ENCODE measurements at regions not wholly inside any gene's neighbourhood (a gene's known extent, or its start where the extent isn't known, plus 50 kb on each side); places are given as distances from the start of the nearest gene placed in this dataset.

- peak; percentile 65 for DNase-seq
Measured at GRCh38 chr1:72777918-72778317, 495.6 kb upstream of the NEGR1 start.

DNA sequence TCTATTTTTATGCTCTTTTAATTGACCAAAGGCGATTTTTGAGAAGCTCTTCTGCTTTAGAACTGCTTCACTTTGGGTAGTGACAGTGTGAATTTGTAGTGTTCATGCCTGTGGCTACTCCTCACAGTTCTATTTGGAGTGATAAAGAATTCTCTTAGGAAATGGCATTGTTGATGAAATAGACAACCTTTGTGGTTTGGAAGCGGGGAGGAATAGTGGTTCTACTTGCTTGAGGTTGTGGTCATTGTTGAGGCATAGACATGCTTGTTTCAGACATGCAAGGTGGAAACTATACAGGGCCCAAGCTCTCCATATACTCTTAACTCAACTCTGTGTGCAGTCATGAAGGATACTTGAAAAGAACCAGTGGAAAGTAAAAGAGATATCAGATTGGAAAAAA is 481.1 kb upstream of the NEGR1 start:
- DNase-seq: peak; percentile 12

DNA sequence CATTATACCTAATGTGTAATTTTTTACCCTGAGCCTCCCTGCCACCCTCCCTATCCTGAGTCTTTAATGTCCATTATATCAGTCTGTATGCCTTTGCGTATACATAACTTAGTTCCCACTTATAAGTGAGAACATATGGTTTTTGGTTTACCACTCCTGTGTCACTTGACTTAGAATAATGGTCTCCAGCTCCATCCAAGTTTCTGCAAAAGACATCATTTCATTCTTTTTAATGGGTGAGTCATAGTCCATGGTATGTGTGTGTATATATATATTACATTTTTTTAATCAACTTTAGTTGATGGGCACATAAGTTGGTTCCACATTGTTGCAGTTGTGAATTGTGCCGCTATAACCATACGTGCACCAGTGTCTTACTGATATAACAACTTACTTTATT is 477.1 kb upstream of the NEGR1 start:
- peak; percentile 68 for DNase-seq

DNA sequence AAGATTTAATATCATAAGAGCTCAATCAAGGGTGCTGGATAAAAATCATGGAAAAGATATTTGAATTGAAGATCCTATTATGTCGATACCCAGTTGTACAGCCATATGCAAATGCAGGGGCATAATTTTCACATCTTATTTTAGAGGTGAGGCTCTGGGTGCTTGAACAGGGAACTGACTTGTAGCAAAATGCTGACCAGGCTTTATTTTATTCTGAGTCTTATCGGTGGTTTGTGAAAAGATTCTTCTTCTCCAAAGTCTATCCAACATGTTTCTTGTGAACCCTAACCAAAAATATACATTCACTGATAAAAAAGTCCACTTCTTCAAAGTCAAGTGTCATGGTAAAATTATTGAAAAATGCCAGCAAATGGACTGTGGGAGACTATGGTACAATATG is 475.5 kb upstream of the NEGR1 start:
- DNase-seq: no peak

DNA sequence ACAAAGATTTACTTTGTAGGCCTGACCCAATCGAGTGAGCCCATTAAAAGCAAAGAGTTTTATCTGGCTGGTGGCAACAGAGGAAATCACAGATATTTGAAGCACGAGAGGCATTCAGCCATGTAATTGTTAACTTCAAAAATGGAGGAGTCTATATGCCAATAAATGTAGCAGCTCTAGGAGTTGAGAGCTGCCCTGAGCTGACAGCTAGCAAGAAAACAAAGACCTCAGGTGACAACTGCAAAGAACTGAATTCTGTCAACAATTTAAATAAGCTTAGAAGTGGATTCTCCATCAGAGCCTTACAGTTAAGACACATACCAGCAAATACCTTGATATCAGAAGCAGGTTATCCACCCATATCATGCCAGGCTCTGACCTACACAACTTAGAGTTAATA is 463.1 kb upstream of the NEGR1 start:
- DNase-seq: no peak

DNA sequence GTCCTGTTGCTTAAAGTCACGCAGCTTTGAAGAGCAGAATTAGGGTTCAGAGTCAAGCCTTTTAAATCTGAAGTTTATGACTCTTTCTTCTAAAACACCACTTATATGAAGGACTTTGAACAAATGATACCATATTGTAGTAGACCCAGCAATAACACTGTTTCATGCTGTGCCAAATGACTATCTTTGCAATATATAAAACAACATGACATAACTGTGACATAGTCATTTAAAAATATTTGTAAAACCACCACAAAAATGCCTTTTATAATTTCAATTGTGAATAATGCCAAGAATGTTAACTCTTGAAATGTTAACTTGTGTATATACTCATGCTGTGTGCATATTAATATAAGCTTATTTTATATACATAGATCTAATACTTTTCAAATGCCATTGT is 452.1 kb upstream of the NEGR1 start:
- no peak for DNase-seq

GRCh38 chr1:72724951-72725861 is 442.9 kb upstream of the NEGR1 start:
- no peak for DNase-seq

DNA sequence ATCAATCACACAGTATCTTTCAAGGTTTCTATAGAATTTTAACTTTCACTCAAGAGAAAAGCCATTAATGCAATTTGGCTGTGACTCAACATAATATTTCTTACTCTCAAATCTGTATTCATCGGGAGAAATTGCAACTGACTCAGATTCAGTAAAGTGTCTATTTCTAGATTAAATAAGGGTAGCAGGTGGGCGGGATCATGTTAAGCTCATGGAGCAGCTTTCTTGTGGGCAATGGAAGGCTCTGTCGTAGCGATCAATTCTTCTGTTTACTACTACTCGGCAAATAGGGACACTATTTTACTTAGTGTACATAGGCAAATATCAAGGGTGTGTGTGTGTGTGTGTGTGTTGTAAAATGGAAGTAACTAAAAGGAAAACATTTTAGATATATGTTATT is 423.6 kb upstream of the NEGR1 start:
- no peak for DNase-seq

DNA sequence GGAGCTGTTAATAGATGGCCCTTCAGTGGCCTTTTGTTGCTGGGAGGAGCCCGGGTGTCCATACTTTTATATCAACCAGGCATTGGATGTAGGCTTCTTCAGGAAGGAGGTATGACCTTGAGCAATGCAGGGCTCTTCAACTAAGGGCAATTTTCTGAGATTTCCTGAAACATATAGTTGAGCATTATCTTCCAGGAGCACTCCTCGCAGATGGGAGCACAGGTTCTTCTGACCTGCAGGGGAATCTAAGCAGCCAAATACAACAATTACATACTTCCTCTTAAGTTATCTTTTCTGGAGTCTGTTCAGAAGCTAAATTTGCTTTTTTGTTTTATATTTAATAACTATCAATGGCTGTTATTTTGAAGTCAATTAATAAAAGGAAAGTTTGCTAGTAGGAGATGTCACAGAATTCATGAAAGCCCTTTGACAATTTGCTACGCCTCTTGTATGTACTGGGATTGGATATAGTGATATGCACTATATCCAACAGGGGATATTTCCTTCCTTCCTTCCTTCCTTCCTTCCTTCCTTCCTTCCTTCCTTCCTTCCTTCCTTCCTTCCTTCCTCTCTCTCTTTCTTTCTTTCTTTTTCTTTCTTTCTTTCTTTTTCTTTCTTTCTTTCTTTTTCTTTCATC is 422.6 kb upstream of the NEGR1 start:
- DNase-seq: no peak

- no peak for DNase-seq
Measured at GRCh38 chr1:72697410-72697809, 415.1 kb upstream of the NEGR1 start.

GRCh38 chr1:72693899-72694298 is 411.6 kb upstream of the NEGR1 start:
- DNase-seq: no peak

- DNase-seq: no peak
Measured at GRCh38 chr1:72693376-72693775, 411.0 kb upstream of the NEGR1 start.

GRCh38 chr1:72690871-72691270 is 408.5 kb upstream of the NEGR1 start:
- no peak for DNase-seq

- no peak for DNase-seq
Measured at GRCh38 chr1:72678683-72679082, 396.3 kb upstream of the NEGR1 start.

- DNase-seq: no peak
Measured at GRCh38 chr1:72670902-72671301, 388.6 kb upstream of the NEGR1 start.

DNA sequence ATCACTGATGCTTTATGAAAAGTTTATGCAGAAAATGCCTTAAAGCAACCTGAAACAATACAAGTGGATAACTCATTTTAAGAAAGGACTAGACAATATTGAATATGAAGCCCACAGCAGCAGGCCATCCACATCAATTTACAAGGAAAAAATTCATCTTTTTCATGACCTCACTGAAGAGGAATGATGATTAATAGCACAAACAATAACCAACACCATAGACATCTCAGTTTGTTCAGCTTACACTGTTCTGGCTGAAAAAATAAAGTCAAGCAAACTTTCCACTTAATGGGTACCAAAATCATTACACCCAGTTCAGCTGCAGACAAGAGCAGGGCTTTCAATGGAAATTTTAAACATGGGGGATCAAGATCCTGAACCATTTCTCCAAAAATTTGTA is 380.6 kb upstream of the NEGR1 start:
- no peak for DNase-seq

DNA sequence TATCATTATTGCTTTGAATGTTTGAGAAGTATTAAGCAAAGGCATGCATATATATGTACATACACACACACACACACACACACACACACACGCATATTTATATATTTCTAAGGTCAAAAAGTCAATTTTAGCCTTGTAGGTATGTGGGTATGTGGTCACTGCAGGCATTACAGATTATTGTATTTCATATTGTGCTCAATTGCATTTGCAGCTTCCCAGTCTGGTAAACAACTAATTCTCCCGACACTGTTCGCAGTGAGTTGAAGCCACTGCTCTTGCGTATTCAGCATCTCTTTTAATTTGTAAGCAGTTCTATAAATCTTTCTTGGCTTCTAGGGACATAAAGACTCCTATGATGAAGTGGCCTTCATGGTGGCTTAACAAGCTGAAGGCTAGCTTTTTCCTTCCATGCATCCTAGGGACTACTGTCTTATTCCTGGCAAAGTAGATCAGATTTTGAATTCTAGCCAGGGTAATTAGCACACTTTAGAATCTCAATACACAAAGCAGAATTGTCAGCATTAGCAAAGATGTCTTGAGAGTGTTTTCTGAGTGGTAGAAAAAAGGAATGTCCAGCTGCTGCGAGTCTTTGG is 368.6 kb upstream of the NEGR1 start:
- DNase-seq: no peak

GRCh38 chr1:72649991-72650390 is 367.7 kb upstream of the NEGR1 start:
- DNase-seq: peak; percentile 50

- DNase-seq: no peak
Measured at GRCh38 chr1:72649211-72649888, 367.0 kb upstream of the NEGR1 start.

- DNase-seq: no peak
Measured at GRCh38 chr1:72648465-72648864, 366.1 kb upstream of the NEGR1 start.

GRCh38 chr1:72643142-72643541 is 360.8 kb upstream of the NEGR1 start:
- no peak for DNase-seq

- DNase-seq: no peak
Measured at GRCh38 chr1:72637593-72637992, 355.3 kb upstream of the NEGR1 start.

GRCh38 chr1:72636631-72637030 is 354.3 kb upstream of the NEGR1 start:
- DNase-seq: no peak

All from fibroblast of skin of abdomen (primary cell).